Activated CD4-positive, alpha-beta T cell treated with anti-CD3 and anti-CD28 coated beads for 48 hours (primary cell): ENCODE measurements at regions not wholly inside any gene's neighbourhood (a gene's known extent, or its start where the extent isn't known, plus 50 kb on each side); places are given as distances from the start of the nearest gene placed in this dataset.
"Not testable (repeated sequence)": the region's sequence is repeated elsewhere in the genome, so short reads cannot be mapped to it uniquely, and the experiment has no call there.

Experiments
- DNase-seq: peaks from one replicate; pipeline ENCODE4 v3.0.0-alpha.2; 2020

- no peak for DNase-seq
Measured at GRCh38 chr5:32534041-32534440, 51.3 kb upstream of the SUB1 start.

- peak; percentile 64 for DNase-seq
Measured at GRCh38 chr5:32531885-32532520, 53.4 kb upstream of the SUB1 start.

- not testable (repeated sequence) for DNase-seq
Measured at GRCh38 chr5:32527321-32527720, 58.0 kb upstream of the SUB1 start.

- DNase-seq, result no peak
Measured at GRCh38 chr5:32526810-32527209, 58.5 kb upstream of the SUB1 start.

GRCh38 chr5:32523625-32524024 lies 61.7 kb upstream of the SUB1 start:
- DNase-seq, result peak; percentile 20

GRCh38 chr5:32522429-32523143 lies 62.8 kb upstream of the SUB1 start:
- peak; percentile 52 for DNase-seq

- DNase-seq, result no peak
Measured at GRCh38 chr5:32521481-32521880, 63.9 kb upstream of the SUB1 start.

- no peak for DNase-seq
Measured at GRCh38 chr5:32520972-32521371, 64.4 kb upstream of the SUB1 start.

- DNase-seq, result no peak
Measured at GRCh38 chr5:32520356-32520755, 65.0 kb upstream of the SUB1 start.

- DNase-seq, result no peak
Measured at GRCh38 chr5:32519508-32519907, 65.8 kb upstream of the SUB1 start.

- DNase-seq, result no peak
Measured at GRCh38 chr5:32514806-32515205, 70.3 kb upstream of the ZFR start.

GRCh38 chr5:32512926-32513325 lies 68.4 kb upstream of the ZFR start:
- no peak for DNase-seq

- DNase-seq, result no peak
Measured at GRCh38 chr5:32511776-32512374, 67.3 kb upstream of the ZFR start.

- no peak for DNase-seq
Measured at GRCh38 chr5:32510860-32511259, 66.3 kb upstream of the ZFR start.

- no peak for DNase-seq
Measured at GRCh38 chr5:32508806-32509805, 64.6 kb upstream of the ZFR start.

- no peak for DNase-seq
Measured at GRCh38 chr5:32507738-32508434, 63.3 kb upstream of the ZFR start.

GRCh38 chr5:32506799-32507198 lies 62.3 kb upstream of the ZFR start:
- no peak for DNase-seq

GRCh38 chr5:32506201-32506661 lies 61.7 kb upstream of the ZFR start:
- DNase-seq, result no peak

GRCh38 chr5:32505756-32506155 lies 61.2 kb upstream of the ZFR start:
- no peak for DNase-seq

- DNase-seq, result no peak
Measured at GRCh38 chr5:32504989-32505596, 60.6 kb upstream of the ZFR start.

GRCh38 chr5:32504329-32504988 lies 59.9 kb upstream of the ZFR start:
- DNase-seq, result no peak
